ENCODE measurements at regions not wholly inside any gene's neighbourhood (a gene's known extent, or its start where the extent isn't known, plus 50 kb on each side); places are given as distances from the start of the nearest gene placed in this dataset.

DNA sequence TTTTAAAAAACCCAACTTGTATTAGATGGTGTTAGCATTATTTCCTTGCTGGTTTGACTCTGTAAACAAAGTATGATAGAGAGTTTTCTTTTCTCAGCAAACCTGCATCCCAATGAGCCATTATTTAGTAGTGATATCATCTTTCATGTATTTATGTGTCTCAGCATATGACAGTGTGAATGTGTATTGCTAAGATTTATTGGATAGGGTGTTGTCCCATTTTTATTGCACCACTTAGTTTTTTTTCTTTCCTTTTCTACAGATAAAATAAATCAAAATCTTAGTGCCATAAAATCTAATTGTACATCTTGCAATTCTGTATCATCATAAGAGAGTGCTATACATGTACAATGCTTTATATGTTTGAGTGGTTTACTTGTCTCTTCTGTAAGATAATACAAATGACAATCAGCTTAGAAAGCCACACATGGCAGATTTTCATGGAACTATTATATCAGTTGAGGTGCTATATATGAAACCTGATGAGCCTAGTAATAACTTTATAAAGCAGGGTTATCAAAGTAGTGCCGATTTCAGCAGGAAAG, 149.2 kb upstream of the CYLC2 start:
- TF ChIP-seq, protein P1, sequence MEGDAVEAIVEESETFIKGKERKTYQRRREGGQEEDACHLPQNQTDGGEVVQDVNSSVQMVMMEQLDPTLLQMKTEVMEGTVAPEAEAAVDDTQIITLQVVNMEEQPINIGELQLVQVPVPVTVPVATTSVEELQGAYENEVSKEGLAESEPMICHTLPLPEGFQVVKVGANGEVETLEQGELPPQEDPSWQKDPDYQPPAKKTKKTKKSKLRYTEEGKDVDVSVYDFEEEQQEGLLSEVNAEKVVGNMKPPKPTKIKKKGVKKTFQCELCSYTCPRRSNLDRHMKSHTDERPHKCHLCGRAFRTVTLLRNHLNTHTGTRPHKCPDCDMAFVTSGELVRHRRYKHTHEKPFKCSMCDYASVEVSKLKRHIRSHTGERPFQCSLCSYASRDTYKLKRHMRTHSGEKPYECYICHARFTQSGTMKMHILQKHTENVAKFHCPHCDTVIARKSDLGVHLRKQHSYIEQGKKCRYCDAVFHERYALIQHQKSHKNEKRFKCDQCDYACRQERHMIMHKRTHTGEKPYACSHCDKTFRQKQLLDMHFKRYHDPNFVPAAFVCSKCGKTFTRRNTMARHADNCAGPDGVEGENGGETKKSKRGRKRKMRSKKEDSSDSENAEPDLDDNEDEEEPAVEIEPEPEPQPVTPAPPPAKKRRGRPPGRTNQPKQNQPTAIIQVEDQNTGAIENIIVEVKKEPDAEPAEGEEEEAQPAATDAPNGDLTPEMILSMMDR (IDR thresholded peaks at IDR 0.05): no peak
- no peak for TF ChIP-seq POLR2A (IDR thresholded peaks at IDR 0.05)
